LNCaP clone FGC (cell line): ENCODE measurements at regions not wholly inside any gene's neighbourhood (a gene's known extent, or its start where the extent isn't known, plus 50 kb on each side); places are given as distances from the start of the nearest gene placed in this dataset.
A peak's percentile ranks its signal among the peaks of the same experiment; 100 is the strongest.

Source experiments
- DNase-seq: peaks from one replicate; pipeline ENCODE4 v3.0.0-alpha.2; 2011; ENCODE audit warnings: low read depth
- H3K4me3 ChIP-seq: 2 replicates; pipeline ENCODE4 v1.5.1; 2011; ENCODE audit warnings: mild to moderate bottlenecking, low read depth, low read length, control low read depth
- CTCF ChIP-seq: IDR thresholded peaks from 2 replicates; pipeline ENCODE4 v1.5.1; 2012; ENCODE audit warnings: mild to moderate bottlenecking; ENCODE audit not compliant: control insufficient read depth, insufficient read depth; ENCODE audit errors: extremely low read depth

- no peak for TF ChIP-seq CTCF
- DNase-seq = no peak
- H3K4me3 ChIP-seq = no peak overlapping the region
Measured at GRCh38 chr2:42847596-42848151, 55.3 kb upstream of the HAAO start.

GRCh38 chr2:42846932-42847595 lies 54.7 kb upstream of the HAAO start:
- TF ChIP-seq CTCF = no peak
- no peak for DNase-seq
- no peak overlapping the region for H3K4me3 ChIP-seq

- no peak for DNase-seq
- TF ChIP-seq CTCF = no peak
- no peak overlapping the region for H3K4me3 ChIP-seq
Measured at GRCh38 chr2:42846026-42846425, 53.6 kb upstream of the HAAO start.

- DNase-seq = peak; percentile 70
- no peak for TF ChIP-seq CTCF
- H3K4me3 ChIP-seq = no peak overlapping the region
Measured at GRCh38 chr2:42844901-42845821, 52.8 kb upstream of the HAAO start.

GRCh38 chr2:42844366-42844765 lies 52.0 kb upstream of the HAAO start:
- no peak overlapping the region for H3K4me3 ChIP-seq
- no peak for DNase-seq
- no peak for TF ChIP-seq CTCF

GRCh38 chr2:42843611-42844010 lies 51.2 kb upstream of the HAAO start:
- H3K4me3 ChIP-seq = no peak overlapping the region
- no peak for DNase-seq
- no peak for TF ChIP-seq CTCF
